Gastroesophageal sphincter (tissue), 3 donors: ENCODE measurements at regions not wholly inside any gene's neighbourhood (a gene's known extent, or its start where the extent isn't known, plus 50 kb on each side); places are given as distances from the start of the nearest gene placed in this dataset.

Experiments
- CTCF ChIP-seq, 4 experiments: fragments of 200-600 bp in 2 of 4; fragments of 450-650 bp in 2 of 4; sonication (generic) in 1 of 4; IDR thresholded peaks; one replicate each; pipeline ENCODE4 v1.5.1; 2017 to 2019; ENCODE audit warnings: antibody characterized with exemption in 4 of 4, mild to moderate bottlenecking in 2 of 4, moderate library complexity in 2 of 4
- EP300 ChIP-seq: sonication (generic); formaldehyde crosslinking; IDR thresholded peaks from one replicate; pipeline ENCODE4 v1.6.1; 2017; ENCODE audit warnings: antibody characterized with exemption, mild to moderate bottlenecking
- POLR2A ChIP-seq, 2 donors: fragments of 450-650 bp; IDR thresholded peaks; one replicate each; pipeline ENCODE4 v1.6.1; 2017; ENCODE audit warnings: antibody characterized with exemption in 2 of 2, mild to moderate bottlenecking in 2 of 2, moderate library complexity in 1 of 2
- POLR2AphosphoS5 ChIP-seq: sonication (generic); formaldehyde crosslinking; IDR thresholded peaks from one replicate; pipeline ENCODE4 v1.6.1; 2017; ENCODE audit warnings: antibody characterized with exemption

GRCh38 chr16:73750639-73751038 lies 546.0 kb upstream of the PSMD7 start:
- no peak for TF ChIP-seq CTCF (IDR thresholded peaks at IDR 0.05)
- no peak for TF ChIP-seq EP300
- TF ChIP-seq POLR2A (IDR thresholded peaks at IDR 0.05), result no peak
- no peak for TF ChIP-seq POLR2AphosphoS5
